H9 (cell line): ENCODE measurements at regions not wholly inside any gene's neighbourhood (a gene's known extent, or its start where the extent isn't known, plus 50 kb on each side); places are given as distances from the start of the nearest gene placed in this dataset.

ENCODE experiments used
- DNase-seq: peaks from one replicate; pipeline ENCODE4 v3.0.0-alpha.2; 2017
- H2AFZ ChIP-seq: one replicate; pipeline ENCODE4 v1.6.1; 2013; ENCODE audit warnings: mild to moderate bottlenecking, low read length, control low read depth, moderate library complexity
- H2AK5ac ChIP-seq: 2 replicates; pipeline ENCODE4 v1.6.1; 2013; ENCODE audit warnings: low read length, control low read depth, mixed read lengths; ENCODE audit not compliant: insufficient read length
- H2BK120ac ChIP-seq: one replicate; pipeline ENCODE4 v1.6.1; 2013; ENCODE audit warnings: low read depth, mild to moderate bottlenecking, low read length, control low read depth, inconsistent platforms; ENCODE audit not compliant: poor library complexity, severe bottlenecking
- H2BK12ac ChIP-seq: 2 replicates; pipeline ENCODE4 v1.6.1; 2013; ENCODE audit warnings: low read length, control low read depth, mixed read lengths, low read depth; ENCODE audit not compliant: insufficient read length
- H2BK15ac ChIP-seq: 2 replicates; pipeline ENCODE4 v1.6.1; 2013; ENCODE audit warnings: low read depth, low read length, control low read depth
- H2BK20ac ChIP-seq: one replicate; pipeline ENCODE4 v1.6.1; 2013; ENCODE audit warnings: low read depth, mild to moderate bottlenecking, low read length, control low read depth, inconsistent platforms; ENCODE audit not compliant: poor library complexity, severe bottlenecking
- H2BK5ac ChIP-seq: 2 replicates; pipeline ENCODE4 v1.6.1; 2013; ENCODE audit warnings: low read length, control low read depth, mixed read lengths; ENCODE audit not compliant: insufficient read length
- H3K14ac ChIP-seq: 2 replicates; pipeline ENCODE4 v1.6.1; 2013; ENCODE audit warnings: low read length, control low read depth; ENCODE audit not compliant: insufficient read depth
- H3K18ac ChIP-seq: 2 replicates; pipeline ENCODE4 v1.6.1; 2013; ENCODE audit warnings: low read depth, mild to moderate bottlenecking, mixed read lengths, low read length, control low read depth; ENCODE audit not compliant: insufficient read length
- H3K23ac ChIP-seq: 2 replicates; pipeline ENCODE4 v1.6.1; 2013; ENCODE audit warnings: low read length, control low read depth, mixed read lengths, low read depth; ENCODE audit not compliant: insufficient read length
- H3K23me2 ChIP-seq: 2 replicates; pipeline ENCODE4 v1.6.1; 2013; ENCODE audit warnings: low read depth, mild to moderate bottlenecking, mixed read lengths, low read length, control low read depth; ENCODE audit not compliant: insufficient read length, poor library complexity, severe bottlenecking
- H3K27ac ChIP-seq: 2 replicates; pipeline ENCODE4 v1.5.1; 2013; ENCODE audit warnings: low read length, control low read depth, mixed read lengths, low read depth; ENCODE audit not compliant: insufficient read length
- H3K27me3 ChIP-seq: 2 replicates; pipeline ENCODE4 v1.6.1; 2013; ENCODE audit warnings: low read length, control low read depth, inconsistent platforms; ENCODE audit not compliant: insufficient read depth
- H3K4ac ChIP-seq: 2 replicates; pipeline ENCODE4 v1.6.1; 2013; ENCODE audit warnings: low read depth, mild to moderate bottlenecking, control low read depth, inconsistent platforms, low read length, moderate library complexity
- H3K4me1 ChIP-seq: 2 replicates; pipeline ENCODE4 v1.6.1; 2013; ENCODE audit warnings: low read length, control low read depth, inconsistent platforms; ENCODE audit not compliant: insufficient read depth
- H3K4me2 ChIP-seq: 2 replicates; pipeline ENCODE4 v1.6.1; 2013; ENCODE audit warnings: low read length, control low read depth, mixed read lengths; ENCODE audit not compliant: insufficient read length, insufficient read depth
- H3K56ac ChIP-seq: 2 replicates; pipeline ENCODE4 v1.6.1; 2013; ENCODE audit warnings: low read depth, mild to moderate bottlenecking, mixed read lengths, low read length, control low read depth; ENCODE audit not compliant: insufficient read length
- H3K79me1 ChIP-seq: 2 replicates; pipeline ENCODE4 v1.6.1; 2013; ENCODE audit warnings: low read depth, mild to moderate bottlenecking, moderate library complexity, low read length, control low read depth, inconsistent platforms; ENCODE audit not compliant: insufficient read depth, poor library complexity, severe bottlenecking
- H3K79me2 ChIP-seq: 2 replicates; pipeline ENCODE4 v1.6.1; 2013; ENCODE audit warnings: low read length, control low read depth, inconsistent platforms; ENCODE audit not compliant: insufficient read depth
- H3K9ac ChIP-seq: 2 replicates; pipeline ENCODE4 v1.6.1; 2013; ENCODE audit warnings: low read length, control low read depth, mixed read lengths; ENCODE audit not compliant: insufficient read length; ENCODE audit errors: extremely low read depth
- H3K9me3 ChIP-seq: one replicate; pipeline ENCODE4 v1.6.1; 2013; ENCODE audit warnings: low read depth, low read length, inconsistent platforms; ENCODE audit not compliant: control insufficient read depth
- H3T11ph ChIP-seq: one replicate; pipeline ENCODE4 v1.6.1; 2013; ENCODE audit warnings: mild to moderate bottlenecking, low read length, control low read depth, inconsistent platforms
- H4K20me1 ChIP-seq: one replicate; pipeline ENCODE4 v1.6.1; 2013; ENCODE audit not compliant: control insufficient read depth, insufficient read length, insufficient read depth
- H4K5ac ChIP-seq: 2 replicates; pipeline ENCODE4 v1.6.1; 2013; ENCODE audit warnings: low read depth, mild to moderate bottlenecking, mixed read lengths, low read length, control low read depth; ENCODE audit not compliant: insufficient read length
- H4K8ac ChIP-seq: replicated peaks from 2 replicates; pipeline ENCODE4 v1.6.1; 2013; ENCODE audit warnings: low read length, control low read depth, mixed read lengths, low read depth; ENCODE audit not compliant: insufficient read length
- H4K91ac ChIP-seq: 2 replicates; pipeline ENCODE4 v1.6.1; 2013; ENCODE audit warnings: low read depth, mild to moderate bottlenecking, moderate library complexity, mixed read lengths, low read length, control low read depth; ENCODE audit not compliant: insufficient read length
- H3K27ac Mint-ChIP-seq, 3 experiments: 2 replicates in 2 of 3; 3 replicates in 1 of 3; pipeline ENCODE4 v1.8.0; 2020 to 2021; ENCODE audit warnings: mixed read lengths in 3 of 3, mild to moderate bottlenecking in 1 of 3, moderate library complexity in 1 of 3
- H3K27me3 Mint-ChIP-seq: 2 replicates; pipeline ENCODE4 v1.8.0; 2021; ENCODE audit warnings: low read depth, mild to moderate bottlenecking, moderate library complexity, mixed read lengths
- H3K36me3 Mint-ChIP-seq, 3 experiments: 2 replicates in 2 of 3; 3 replicates in 1 of 3; pipeline ENCODE4 v1.8.0; 2020 to 2021; ENCODE audit warnings: low read depth in 3 of 3, mixed read lengths in 3 of 3; ENCODE audit not compliant: insufficient read depth in 1 of 3
- H3K4me1 Mint-ChIP-seq, 2 experiments: 2 replicates each; pipeline ENCODE4 v1.8.0; 2020; ENCODE audit warnings: mixed read lengths in 2 of 2
- H3K4me3 Mint-ChIP-seq, 2 experiments: 2 replicates in 1 of 2; 3 replicates in 1 of 2; pipeline ENCODE4 v1.8.0; 2020 to 2021; ENCODE audit warnings: mild to moderate bottlenecking in 2 of 2, mixed read lengths in 2 of 2, moderate library complexity in 1 of 2
- H3K9me3 Mint-ChIP-seq, 2 experiments: 2 replicates in 1 of 2; 3 replicates in 1 of 2; pipeline ENCODE4 v1.8.0; 2020; ENCODE audit warnings: mild to moderate bottlenecking in 2 of 2, mixed read lengths in 2 of 2, moderate library complexity in 1 of 2
- WGBS: extraction: QIAGEN DNeasy Blood & Tissue Kit; methylation state at CpG from one replicate; pipeline ENCODE4 v1.1.7; 2013; ENCODE audit warnings: missing lambda C conversion rate, low lambda C conversion rate, mixed read lengths; ENCODE audit not compliant: insufficient read length; ENCODE audit errors: extremely low coverage; 5-methylcytosine and 5-hydroxymethylcytosine counted together
- TF ChIP-seq, protein P1 (sequence below): fragments of 200-600 bp; sonication (generic); conservative IDR thresholded peaks from 3 replicates; pipeline ENCODE4 v1.8.0; 2021; ENCODE audit warnings: antibody characterized with exemption, mild to moderate bottlenecking

DNA sequence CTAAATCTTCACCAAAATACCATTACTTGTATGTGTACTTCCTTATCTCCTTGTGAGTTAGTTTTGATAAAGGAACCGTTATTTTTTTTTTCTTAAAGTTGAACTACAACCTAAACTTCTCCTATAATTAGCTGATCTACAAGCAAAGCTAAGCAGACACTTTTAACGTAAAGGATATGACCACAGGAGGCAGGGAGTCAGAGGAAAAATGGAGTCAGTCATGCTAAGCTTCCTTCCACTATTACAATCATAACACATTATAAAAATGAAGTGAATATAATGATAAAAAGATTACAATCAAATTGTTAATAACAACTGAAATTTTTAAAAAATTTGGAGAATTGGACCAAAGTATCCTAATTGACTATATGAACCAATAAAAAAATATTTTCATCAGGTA lies 892.6 kb downstream of the KCNT2 start:
- no peak overlapping the region for H2BK12ac ChIP-seq
- TF ChIP-seq, protein P1, sequence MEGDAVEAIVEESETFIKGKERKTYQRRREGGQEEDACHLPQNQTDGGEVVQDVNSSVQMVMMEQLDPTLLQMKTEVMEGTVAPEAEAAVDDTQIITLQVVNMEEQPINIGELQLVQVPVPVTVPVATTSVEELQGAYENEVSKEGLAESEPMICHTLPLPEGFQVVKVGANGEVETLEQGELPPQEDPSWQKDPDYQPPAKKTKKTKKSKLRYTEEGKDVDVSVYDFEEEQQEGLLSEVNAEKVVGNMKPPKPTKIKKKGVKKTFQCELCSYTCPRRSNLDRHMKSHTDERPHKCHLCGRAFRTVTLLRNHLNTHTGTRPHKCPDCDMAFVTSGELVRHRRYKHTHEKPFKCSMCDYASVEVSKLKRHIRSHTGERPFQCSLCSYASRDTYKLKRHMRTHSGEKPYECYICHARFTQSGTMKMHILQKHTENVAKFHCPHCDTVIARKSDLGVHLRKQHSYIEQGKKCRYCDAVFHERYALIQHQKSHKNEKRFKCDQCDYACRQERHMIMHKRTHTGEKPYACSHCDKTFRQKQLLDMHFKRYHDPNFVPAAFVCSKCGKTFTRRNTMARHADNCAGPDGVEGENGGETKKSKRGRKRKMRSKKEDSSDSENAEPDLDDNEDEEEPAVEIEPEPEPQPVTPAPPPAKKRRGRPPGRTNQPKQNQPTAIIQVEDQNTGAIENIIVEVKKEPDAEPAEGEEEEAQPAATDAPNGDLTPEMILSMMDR = no peak
- no peak for DNase-seq
- H3K23ac ChIP-seq = no peak overlapping the region
- H3K27ac Mint-ChIP-seq = no peak overlapping the region
- no peaks in the 10 kb centered on the region for H3K36me3 Mint-ChIP-seq
- no peak overlapping the region for H3K27ac ChIP-seq
- no peak overlapping the region for H3K9ac ChIP-seq
- no peak overlapping the region for H3K14ac ChIP-seq
- no peak overlapping the region for H4K5ac ChIP-seq
- H3K56ac ChIP-seq = no peak overlapping the region
- H3T11ph ChIP-seq = no peak overlapping the region
- H3K4me2 ChIP-seq = no peak overlapping the region
- no peak overlapping the region for H2BK5ac ChIP-seq
- no peak overlapping the region for H2BK20ac ChIP-seq
- no peaks in the 10 kb centered on the region for H3K9me3 Mint-ChIP-seq
- H3K4ac ChIP-seq = no peak overlapping the region
- H4K91ac ChIP-seq = no peak overlapping the region
- no peaks in the 10 kb centered on the region for H3K27me3 ChIP-seq
- H3K27me3 Mint-ChIP-seq = no peaks in the 10 kb centered on the region
- H3K4me1 Mint-ChIP-seq = peaks cover 6 to 10% of the 10 kb centered on the region in 2 experiments; a peak in 3 of 4 replicates
- no peak overlapping the region for H3K4me3 Mint-ChIP-seq
- no peak overlapping the region for H3K18ac ChIP-seq
- H2BK120ac ChIP-seq = no peak overlapping the region
- H3K23me2 ChIP-seq = no peaks in the 10 kb centered on the region
- no peaks in the 10 kb centered on the region for H3K4me1 ChIP-seq
- H3K79me1 ChIP-seq = no peaks in the 10 kb centered on the region
- WGBS = no CpG with 5 or more reads among the region's 2 CpGs
- no peak overlapping the region for H2AFZ ChIP-seq
- H2BK15ac ChIP-seq = no peak overlapping the region
- no peak overlapping the region for H4K8ac ChIP-seq
- H4K20me1 ChIP-seq = no peaks in the 10 kb centered on the region
- H2AK5ac ChIP-seq = no peak overlapping the region
- H3K9me3 ChIP-seq = no peaks in the 10 kb centered on the region
- no peaks in the 10 kb centered on the region for H3K79me2 ChIP-seq
